ENCODE measurements at regions not wholly inside any gene's neighbourhood (a gene's known extent, or its start where the extent isn't known, plus 50 kb on each side); places are given as distances from the start of the nearest gene placed in this dataset.

- no peak for ATAC-seq
- Histone ChIP-seq H3K4me1 (no peaks in the 10 kb centered on the region), H3K27ac (no peak overlapping the region), H3K36me3 (no peaks in the 10 kb centered on the region), H3K9me3 (no peaks in the 10 kb centered on the region), H3K4me3 (no peak overlapping the region), H3K27me3 (peaks cover 0 to 8% (median 0%) of the 10 kb centered on the region in 7 donors)
- 12 to 40% methylated on average over 1 of the region's 1 CpG for WGBS, 2 donors
- intact Hi-C loops (cut with DNase I), result no loop called here
- no peak for TF ChIP-seq CTCF (IDR thresholded peaks at IDR 0.05)
- no peak for DNase-seq
Measured at GRCh38 chrX:139186991-139187390, 343.5 kb upstream of the F9 start.

GRCh38 chrX:139179592-139179991 lies 350.9 kb upstream of the F9 start:
- H3K27ac ChIP-seq, result no peak overlapping the region
- DNase-seq (no peak), ATAC-seq (no peak)
- no peaks in the 10 kb centered on the region for H3K9me3 ChIP-seq
- H3K27me3 ChIP-seq, result no peaks in the 10 kb centered on the region
- no peaks in the 10 kb centered on the region for H3K36me3 ChIP-seq
- no peak overlapping the region for H3K4me3 ChIP-seq
- intact Hi-C loops (cut with DNase I), result no loop called here
- 81 to 100% methylated on average over 1 of the region's 1 CpG for WGBS, 2 donors
- TF ChIP-seq CTCF (IDR thresholded peaks at IDR 0.05), result no peak
- no peaks in the 10 kb centered on the region for H3K4me1 ChIP-seq

GRCh38 chrX:139178980-139179379 lies 351.6 kb upstream of the F9 start:
- H3K4me3 ChIP-seq, result no peak overlapping the region
- DNase-seq, result no peak
- H3K36me3 ChIP-seq, result no peaks in the 10 kb centered on the region
- no peaks in the 10 kb centered on the region for H3K9me3 ChIP-seq
- ATAC-seq, result no peak
- H3K4me1 ChIP-seq, result no peaks in the 10 kb centered on the region
- no peak overlapping the region for H3K27ac ChIP-seq
- WGBS, 2 donors, result 74 to 98% methylated on average over 4 of the region's 4 CpGs
- intact Hi-C loops (cut with DNase I), result no loop called here
- no peak for TF ChIP-seq CTCF (IDR thresholded peaks at IDR 0.05)
- H3K27me3 ChIP-seq, result no peaks in the 10 kb centered on the region

GRCh38 chrX:139172731-139173130 lies 357.8 kb upstream of the F9 start:
- Histone ChIP-seq H3K4me3 (no peak overlapping the region), H3K4me1 (no peaks in the 10 kb centered on the region), H3K27me3 (no peaks in the 10 kb centered on the region), H3K27ac (no peak overlapping the region), H3K36me3 (no peaks in the 10 kb centered on the region), H3K9me3 (no peaks in the 10 kb centered on the region)
- 79 to 89% methylated on average over 1 of the region's 1 CpG for WGBS, 2 donors
- ATAC-seq, result no peak
- no peak for TF ChIP-seq CTCF (IDR thresholded peaks at IDR 0.05)
- intact Hi-C loops (cut with DNase I), result no loop called here
- no peak for DNase-seq

All from heart right ventricle (tissue), 16 donors.